NCI-H460 (cell line): ENCODE measurements at regions not wholly inside any gene's neighbourhood (a gene's known extent, or its start where the extent isn't known, plus 50 kb on each side); places are given as distances from the start of the nearest gene placed in this dataset.

ENCODE experiments used
- DNase-seq: peaks from one replicate; pipeline ENCODE4 v3.0.0-alpha.2; 2016; ENCODE audit warnings: low read depth; ENCODE audit errors: extremely low read depth

DNA sequence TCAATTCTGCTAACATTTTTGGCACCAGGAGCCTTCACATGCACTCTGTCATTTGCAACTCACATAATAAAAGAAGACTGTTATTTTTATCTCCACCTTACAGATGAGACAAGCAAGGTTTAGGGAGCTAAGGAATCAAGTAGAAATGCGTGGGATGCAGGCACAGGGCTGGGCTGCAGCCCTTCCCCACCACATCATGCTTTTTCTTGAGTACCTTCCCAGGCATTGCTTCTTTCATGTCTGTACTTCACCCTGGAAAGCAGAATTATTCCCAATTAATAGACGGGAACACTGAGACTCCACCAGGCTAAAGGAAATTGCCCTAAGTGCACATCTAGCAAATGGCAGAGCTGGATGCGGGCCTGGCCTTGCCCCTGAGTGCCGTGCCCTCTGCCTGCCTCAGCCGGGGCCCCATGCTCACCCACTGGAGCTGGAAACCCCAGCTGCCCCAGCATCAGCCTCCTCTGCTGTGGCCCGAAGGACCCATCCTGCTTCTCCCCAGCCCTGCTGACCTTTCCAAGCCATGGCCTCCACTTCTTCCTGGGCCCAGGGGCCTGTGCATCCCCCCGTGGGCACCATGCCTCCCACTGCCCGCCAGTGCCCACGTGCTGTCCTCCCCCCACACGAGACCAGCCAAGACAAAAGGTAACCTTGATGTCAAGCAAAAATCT, 257.5 kb downstream of the TOMM20 start:
- no peak for DNase-seq

- no peak for DNase-seq
Measured at GRCh38 chr1:234870020-234870981, 258.3 kb downstream of the TOMM20 start.

DNA sequence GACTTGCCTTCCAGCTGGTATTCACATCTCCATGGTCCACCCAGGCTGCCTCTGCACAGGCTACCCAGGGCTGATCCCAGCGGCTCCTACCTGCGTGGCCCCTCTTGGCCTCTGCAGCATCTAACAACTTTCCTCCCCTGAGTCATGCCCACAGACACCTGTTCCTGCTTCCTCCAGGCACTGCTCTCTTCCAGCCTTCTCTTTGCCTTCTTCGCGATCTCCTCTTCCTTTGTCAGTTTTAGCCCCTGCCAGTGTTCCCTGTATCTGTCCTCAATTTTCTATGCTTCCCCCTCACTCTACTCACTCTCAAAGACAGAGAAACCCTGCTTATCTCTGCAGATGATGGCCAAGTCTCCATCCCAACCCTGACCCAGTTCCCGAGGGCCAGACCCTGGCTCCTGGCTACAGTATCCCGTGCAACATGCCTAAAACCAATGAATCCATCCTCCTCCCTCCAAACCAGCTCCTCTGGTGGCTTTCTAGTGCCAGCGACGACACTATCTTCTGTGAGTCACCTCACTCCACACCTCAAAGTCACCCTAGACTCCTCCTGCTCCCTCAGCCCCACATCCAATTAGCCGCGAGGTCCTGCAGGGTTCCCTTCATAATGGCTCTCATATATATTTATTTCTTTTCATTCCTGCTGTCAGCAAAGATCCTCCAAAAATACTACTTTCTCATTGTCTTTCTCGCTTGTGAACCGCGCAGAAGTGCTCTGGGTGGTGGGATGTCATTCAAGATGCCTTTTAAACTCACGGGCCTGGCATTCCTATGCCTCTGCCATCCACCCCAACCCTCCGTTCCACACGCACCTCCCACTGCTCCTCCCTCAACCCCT, 259.2 kb downstream of the TOMM20 start:
- DNase-seq = no peak

- DNase-seq = no peak
Measured at GRCh38 chr1:234868296-234869147, 258.5 kb upstream of the IRF2BP2 start.

GRCh38 chr1:234866007-234866866, 256.3 kb upstream of the IRF2BP2 start:
- DNase-seq = peak; percentile 64

DNA sequence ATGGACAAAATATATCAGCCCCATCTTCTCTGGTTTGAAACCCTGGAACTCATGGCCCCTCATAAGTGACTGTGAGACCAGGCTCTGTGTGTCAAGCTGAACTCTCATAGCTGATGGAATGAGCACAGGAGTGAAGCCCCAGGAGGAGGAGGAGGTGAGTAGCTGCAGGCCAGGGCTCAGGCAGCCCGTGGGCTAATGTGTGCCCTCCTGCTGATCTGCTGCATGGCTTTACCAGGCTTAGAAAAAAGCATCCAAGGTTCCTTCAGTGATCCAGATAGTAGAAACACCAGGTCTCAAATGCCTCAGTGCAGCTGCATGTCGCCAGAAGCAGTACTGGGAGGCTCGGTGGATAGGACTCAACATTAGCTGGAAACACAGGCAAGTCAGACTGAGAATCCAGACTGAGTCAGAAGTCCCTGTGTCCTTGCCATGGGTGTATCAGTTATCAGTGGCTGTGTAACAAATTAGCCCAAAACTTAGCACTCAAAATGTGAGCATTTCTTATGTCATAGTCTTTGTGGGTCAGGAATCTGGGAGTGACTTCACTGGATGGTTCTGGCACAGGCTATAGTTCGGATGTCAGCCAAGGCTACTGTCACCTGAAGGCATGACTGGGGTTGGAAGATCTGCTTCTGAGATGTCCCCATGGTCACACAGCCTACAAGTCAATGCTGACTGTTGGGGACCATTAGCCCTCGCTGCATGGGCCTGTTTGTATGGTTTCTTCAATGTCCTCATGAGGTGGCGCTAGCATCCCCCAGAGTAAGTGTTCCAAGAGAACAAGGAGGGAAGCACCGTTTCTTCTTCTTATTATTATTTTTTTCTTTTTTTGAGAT, 255.4 kb upstream of the IRF2BP2 start:
- DNase-seq = no peak

DNA sequence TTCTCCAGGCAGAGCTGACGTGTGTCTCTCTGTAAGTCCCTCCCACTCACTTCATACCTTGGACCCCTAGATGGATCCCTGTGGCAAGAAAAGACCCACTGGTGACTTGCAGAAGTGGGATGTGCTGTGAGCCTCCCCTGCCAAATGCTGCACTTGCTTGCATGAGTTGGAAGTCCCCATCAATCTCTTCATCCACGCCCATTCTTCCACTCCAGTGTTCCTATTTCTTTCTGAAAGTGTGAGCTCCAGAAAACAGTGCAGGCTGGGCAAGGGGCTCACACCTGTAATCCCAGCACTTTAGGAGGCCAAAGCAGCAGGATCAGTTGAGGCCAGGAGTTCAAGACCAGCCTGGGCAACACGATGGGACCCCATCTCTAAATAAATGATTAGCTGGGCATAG, 254.1 kb upstream of the IRF2BP2 start:
- DNase-seq = no peak

- no peak for DNase-seq
Measured at GRCh38 chr1:234863551-234863971, 253.6 kb upstream of the IRF2BP2 start.

DNA sequence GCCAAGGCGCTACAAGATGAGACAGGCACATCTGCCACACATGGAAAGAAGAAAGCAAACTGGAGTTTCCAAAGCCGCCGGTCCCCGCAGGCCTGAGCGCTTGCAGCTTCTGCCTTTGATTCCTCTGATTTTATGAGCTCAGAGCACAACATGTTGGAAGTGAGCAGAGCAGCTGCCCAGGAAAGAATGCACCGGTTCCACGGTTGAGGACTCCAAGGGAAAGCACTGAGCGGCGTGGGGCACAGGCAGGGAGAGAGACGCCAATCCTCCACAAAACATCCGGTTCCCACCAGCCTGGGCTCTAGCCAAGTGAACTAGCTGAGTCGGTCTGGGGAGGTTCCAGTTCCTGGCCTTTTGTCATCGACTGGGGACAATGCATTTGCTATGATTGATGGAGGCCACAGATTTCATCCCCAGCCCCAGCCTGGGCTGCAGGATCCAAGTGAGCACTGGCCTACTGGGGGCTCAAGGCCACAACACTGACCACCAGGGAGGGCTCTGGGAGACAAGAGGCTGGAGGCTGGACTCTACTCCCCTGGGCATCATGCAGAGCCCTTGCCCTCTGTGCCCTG, 253.1 kb upstream of the IRF2BP2 start:
- no peak for DNase-seq

GRCh38 chr1:234862360-234862943, 252.5 kb upstream of the IRF2BP2 start:
- DNase-seq = no peak

- DNase-seq = no peak
Measured at GRCh38 chr1:234861761-234862160, 251.8 kb upstream of the IRF2BP2 start.

DNA sequence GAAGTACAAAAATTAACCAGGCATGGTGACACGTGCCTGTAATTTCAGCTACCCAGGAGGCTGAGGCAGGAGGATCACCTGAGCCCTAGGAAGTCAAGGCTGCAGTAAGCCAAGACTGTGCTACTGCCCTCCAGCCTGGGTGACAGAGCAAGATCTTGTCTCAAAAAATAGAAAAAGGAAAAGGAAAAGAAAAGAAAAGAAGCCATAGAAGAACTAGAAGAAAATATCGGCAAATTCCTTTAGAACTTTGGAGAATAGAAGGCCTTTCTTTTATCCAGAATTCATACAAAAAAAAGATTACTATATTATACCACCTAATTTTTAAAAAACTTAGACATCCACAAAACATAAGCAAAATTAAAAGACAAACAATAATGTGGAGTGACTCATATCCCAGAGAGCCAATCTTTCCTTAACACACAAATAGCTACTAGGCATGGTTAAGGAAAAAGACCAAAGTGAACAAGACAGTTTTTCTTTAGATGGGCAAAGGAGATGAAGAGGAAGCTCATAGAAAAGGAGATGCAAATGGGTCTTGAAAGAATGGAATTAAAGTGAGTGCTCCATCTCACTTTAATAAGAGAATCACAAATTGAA, 251.1 kb upstream of the IRF2BP2 start:
- DNase-seq = no peak

DNA sequence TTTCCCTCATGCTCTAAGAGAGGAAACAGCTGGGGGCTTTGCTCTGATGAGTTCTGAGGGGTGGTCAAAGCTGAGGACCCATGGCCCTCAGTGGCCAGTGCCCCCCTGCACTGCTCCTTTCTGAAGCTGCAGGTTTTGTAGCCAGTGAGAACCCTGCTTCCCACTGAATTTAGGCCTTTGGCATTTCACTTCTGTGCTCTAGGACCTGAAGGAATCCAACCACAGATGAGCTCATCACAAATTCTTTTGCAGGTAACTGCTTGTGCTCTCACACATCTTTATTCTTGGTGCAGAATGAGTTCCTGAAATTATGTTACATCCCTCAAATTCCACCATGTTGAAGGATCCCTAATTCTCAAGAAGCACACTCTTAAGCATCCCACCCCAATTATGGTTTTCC, 248.7 kb upstream of the IRF2BP2 start:
- DNase-seq = no peak

- DNase-seq = no peak
Measured at GRCh38 chr1:234856845-234857245, 246.9 kb upstream of the IRF2BP2 start.

- no peak for DNase-seq
Measured at GRCh38 chr1:234855851-234856250, 245.9 kb upstream of the IRF2BP2 start.

DNA sequence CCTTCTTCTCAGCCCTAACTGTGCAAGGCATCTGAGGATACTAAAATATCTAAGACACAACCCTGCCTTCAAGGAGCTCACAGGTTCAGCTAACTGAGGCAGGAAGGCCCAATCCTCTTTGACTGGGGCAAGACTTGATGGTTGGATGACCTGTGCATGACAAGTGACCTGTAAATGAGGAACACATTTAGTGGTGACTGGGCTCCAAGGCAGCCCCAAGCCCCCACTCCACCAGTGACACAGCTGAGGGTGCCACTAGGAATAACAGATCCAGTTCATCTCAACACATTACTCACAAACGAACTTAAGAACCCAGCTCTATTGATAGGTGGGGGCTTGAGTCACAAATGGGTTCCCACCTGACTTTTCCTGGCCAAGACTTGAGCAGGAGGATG, 244.7 kb upstream of the IRF2BP2 start:
- no peak for DNase-seq
